RWPE2 (cell line): ENCODE measurements at regions not wholly inside any gene's neighbourhood (a gene's known extent, or its start where the extent isn't known, plus 50 kb on each side); places are given as distances from the start of the nearest gene placed in this dataset.

Experiments used
- ATAC-seq: fragments of 200-7000 bp; cut with Tn5 transposase; 3 replicates; pipeline ENCODE4 v1.9.1; 2021; ENCODE audit warnings: low read depth
- DNase-seq: peaks from one replicate; pipeline ENCODE4 v3.0.0-alpha.2; 2020; ENCODE audit warnings: low spot score
- H3K27ac ChIP-seq: fragments of 450-650 bp; 2 replicates; pipeline ENCODE4 v1.5.1; 2017; ENCODE audit warnings: mild to moderate bottlenecking; ENCODE audit not compliant: poor library complexity, severe bottlenecking
- H3K27me3 ChIP-seq: fragments of 250-450 bp; sonication (Bioruptor Pico); 2 replicates; pipeline ENCODE4 v1.5.1; 2021; ENCODE audit warnings: mild to moderate bottlenecking, moderate library complexity; ENCODE audit not compliant: insufficient read depth, poor library complexity, severe bottlenecking
- H3K36me3 ChIP-seq: fragments of 250-450 bp; sonication (Bioruptor Pico); 2 replicates; pipeline ENCODE4 v1.5.1; 2020; ENCODE audit warnings: low read depth, mild to moderate bottlenecking, moderate library complexity
- H3K4me1 ChIP-seq: fragments of 250-450 bp; sonication (Bioruptor Pico); 2 replicates; pipeline ENCODE4 v1.5.1; 2021; ENCODE audit warnings: mild to moderate bottlenecking, moderate library complexity; ENCODE audit not compliant: insufficient read depth, poor library complexity, severe bottlenecking
- H3K4me3 ChIP-seq: fragments of 250-450 bp; sonication (Bioruptor Pico); 2 replicates; pipeline ENCODE4 v1.5.1; 2021; ENCODE audit warnings: mild to moderate bottlenecking, moderate library complexity; ENCODE audit not compliant: severe bottlenecking
- H3K9me3 ChIP-seq: fragments of 250-450 bp; sonication (Bioruptor Pico); 2 replicates; pipeline ENCODE4 v1.5.1; 2021; ENCODE audit warnings: mild to moderate bottlenecking, moderate library complexity; ENCODE audit not compliant: severe bottlenecking
- CTCF ChIP-seq: fragments of 450-650 bp; IDR thresholded peaks from one replicate; pipeline ENCODE4 v1.5.1; 2017; ENCODE audit warnings: mild to moderate bottlenecking, moderate library complexity; ENCODE audit not compliant: poor library complexity, severe bottlenecking

- DNase-seq (no peak), ATAC-seq (no peak)
- Histone ChIP-seq H3K27ac (no peak overlapping the region), H3K36me3 (no peaks in the 10 kb centered on the region), H3K27me3 (no peaks in the 10 kb centered on the region), H3K4me3 (no peak overlapping the region), H3K4me1 (no peaks in the 10 kb centered on the region), H3K9me3 (no peaks in the 10 kb centered on the region)
- no peak for TF ChIP-seq CTCF
These were observed 51.2 kb upstream of the PRR5 start for GRCh38 chr22:44650806-44651205.

- no peak overlapping the region for H3K27ac ChIP-seq
- H3K4me1 ChIP-seq, result no peaks in the 10 kb centered on the region
- no peak overlapping the region for H3K4me3 ChIP-seq
- no peak for DNase-seq
- no peaks in the 10 kb centered on the region for H3K36me3 ChIP-seq
- no peak for TF ChIP-seq CTCF
- H3K9me3 ChIP-seq, result no peaks in the 10 kb centered on the region
- ATAC-seq, result no peak
- H3K27me3 ChIP-seq, result no peaks in the 10 kb centered on the region
These were observed 53.0 kb upstream of the PRR5 start for GRCh38 chr22:44648821-44649565.

- ATAC-seq, result no peak
- TF ChIP-seq CTCF, result no peak
- Histone ChIP-seq H3K27ac (no peak overlapping the region), H3K36me3 (no peaks in the 10 kb centered on the region), H3K4me3 (no peak overlapping the region), H3K4me1 (no peaks in the 10 kb centered on the region), H3K9me3 (no peaks in the 10 kb centered on the region), H3K27me3 (no peaks in the 10 kb centered on the region)
- DNase-seq, result no peak
These were observed 53.8 kb upstream of the PRR5 start for GRCh38 chr22:44648085-44648820.

- no peak for TF ChIP-seq CTCF
These were observed 54.9 kb upstream of the PRR5 start for GRCh38 chr22:44647141-44647540.

GRCh38 chr22:44646668-44647067 lies 55.3 kb upstream of the PRR5 start:
- H3K4me1 ChIP-seq, result no peaks in the 10 kb centered on the region
- DNase-seq, result no peak
- H3K4me3 ChIP-seq, result no peak overlapping the region
- no peaks in the 10 kb centered on the region for H3K36me3 ChIP-seq
- no peak for ATAC-seq
- no peak overlapping the region for H3K27ac ChIP-seq
- TF ChIP-seq CTCF, result no peak
- H3K9me3 ChIP-seq, result no peaks in the 10 kb centered on the region
- H3K27me3 ChIP-seq, result no peaks in the 10 kb centered on the region

More at GRCh38 chr22:44647141-44647540, 54.9 kb upstream of the PRR5 start:
- no peaks in the 10 kb centered on the region for H3K9me3 ChIP-seq
- no peak overlapping the region for H3K27ac ChIP-seq
- no peaks in the 10 kb centered on the region for H3K36me3 ChIP-seq
- no peak for ATAC-seq
- DNase-seq, result no peak
- no peaks in the 10 kb centered on the region for H3K27me3 ChIP-seq
- no peak overlapping the region for H3K4me3 ChIP-seq
- no peaks in the 10 kb centered on the region for H3K4me1 ChIP-seq
